ENCODE measurements at regions not wholly inside any gene's neighbourhood (a gene's known extent, or its start where the extent isn't known, plus 50 kb on each side); places are given as distances from the start of the nearest gene placed in this dataset.

GRCh38 chr1:18001725-18002124, 105.9 kb upstream of the IGSF21 start:
- Histone ChIP-seq H3K4me3 (ENCODE audit: low read length in 2 of 2) (no peak overlapping the region), H4K8ac (ENCODE audit: low read depth, low read length) (no peak overlapping the region), H2BK15ac (ENCODE audit: low read length) (no peak overlapping the region), H3K27ac (replicated peaks; ENCODE audit: low read length) (no peak overlapping the region), H3K9ac (ENCODE audit: low read depth, low read length, poor library complexity) (no peak overlapping the region), H3K23ac (ENCODE audit: low read depth, low read length, poor library complexity) (no peak overlapping the region), H4K91ac (ENCODE audit: low read depth, low read length, poor library complexity) (no peak overlapping the region), H3K36me3 (replicated peaks in 1 of 2; ENCODE audit: control insufficient read depth in 2 of 2, insufficient read depth in 2 of 2, low read length in 2 of 2) (no peaks in the 10 kb centered on the region), H3K79me1 (ENCODE audit: low read depth, low read length) (no peaks in the 10 kb centered on the region), H3K18ac (ENCODE audit: low read length) (no peak overlapping the region), H3K9me3 (replicated peaks in 1 of 2; ENCODE audit: control insufficient read depth in 2 of 2, insufficient read depth in 1 of 2, low read depth in 1 of 2, low read length in 2 of 2) (no peaks in the 10 kb centered on the region), H3K4ac (ENCODE audit: low read length) (no peak overlapping the region), H3K27me3 (ENCODE audit: control insufficient read depth in 3 of 3, insufficient read depth in 3 of 3, low read depth in 1 of 3, low read length in 3 of 3) (peaks cover 0 to 8% (median 0%) of the 10 kb centered on the region in 3 experiments), H2AFZ (ENCODE audit: low read length) (no peak overlapping the region), H2BK12ac (ENCODE audit: low read length) (no peak overlapping the region), H3K4me1 (ENCODE audit: control insufficient read depth in 2 of 2, insufficient read depth in 1 of 2, low read depth in 1 of 2, low read length in 2 of 2) (peaks cover 0 to 6% of the 10 kb centered on the region in 2 donors), H3K4me2 (ENCODE audit: insufficient read depth, low read length, poor library complexity, severe bottlenecking) (no peak overlapping the region), H2BK120ac (ENCODE audit: low read depth, low read length) (no peak overlapping the region), H3K14ac (ENCODE audit: low read length) (no peak overlapping the region), H2AK5ac (ENCODE audit: low read depth, low read length) (no peak overlapping the region), H2BK5ac (ENCODE audit: low read length) (no peak overlapping the region)
- no peak for DNase-seq (ENCODE audit: low spot score)
- no CpG with 5 or more reads among the region's 8 CpGs for WGBS, 2 donors (ENCODE audit: extremely low coverage in 2 of 2, insufficient read length in 2 of 2, insufficient replicate concordance in 1 of 2)

DNA sequence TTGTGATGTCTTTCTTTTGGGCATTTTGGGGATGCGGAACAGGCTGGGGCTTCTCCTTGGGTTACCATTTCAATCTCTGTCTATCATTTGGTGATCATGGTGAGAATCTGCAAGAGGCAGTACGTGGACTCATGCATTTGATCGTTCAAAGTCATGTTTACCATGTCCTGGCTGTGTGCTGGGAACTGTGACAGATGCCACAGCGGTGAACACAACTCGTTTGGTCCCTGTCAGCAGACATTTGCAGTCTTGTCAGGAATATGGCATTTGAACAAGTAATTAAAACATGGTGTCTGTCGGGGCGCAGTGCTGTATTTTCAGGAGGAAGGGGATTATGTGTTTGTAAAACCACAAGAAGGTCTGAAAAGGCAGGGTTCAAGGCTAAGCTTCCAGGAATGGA, 103.3 kb upstream of the IGSF21 start:
- DNase-seq (ENCODE audit: low spot score), result no peak
- no peak overlapping the region for H3K27ac ChIP-seq (replicated peaks; ENCODE audit: low read length)
- no peaks in the 10 kb centered on the region for H3K36me3 ChIP-seq (replicated peaks in 1 of 2; ENCODE audit: control insufficient read depth in 2 of 2, insufficient read depth in 2 of 2, low read length in 2 of 2)
- WGBS, 2 donors (ENCODE audit: extremely low coverage in 2 of 2, insufficient read length in 2 of 2, insufficient replicate concordance in 1 of 2), result no CpG with 5 or more reads among the region's 7 CpGs
- no peak overlapping the region for H3K9ac ChIP-seq (ENCODE audit: low read depth, low read length, poor library complexity)
- no peak overlapping the region for H2AK5ac ChIP-seq (ENCODE audit: low read depth, low read length)
- no peak overlapping the region for H4K91ac ChIP-seq (ENCODE audit: low read depth, low read length, poor library complexity)
- H3K14ac ChIP-seq (ENCODE audit: low read length), result no peak overlapping the region
- no peaks in the 10 kb centered on the region for H3K79me1 ChIP-seq (ENCODE audit: low read depth, low read length)
- H4K8ac ChIP-seq (ENCODE audit: low read depth, low read length), result no peak overlapping the region
- peaks cover 0 to 7% of the 10 kb centered on the region in 2 donors for H3K4me1 ChIP-seq (ENCODE audit: control insufficient read depth in 2 of 2, insufficient read depth in 1 of 2, low read depth in 1 of 2, low read length in 2 of 2)
- H2BK120ac ChIP-seq (ENCODE audit: low read depth, low read length), result no peak overlapping the region
- no peak overlapping the region for H3K4me2 ChIP-seq (ENCODE audit: insufficient read depth, low read length, poor library complexity, severe bottlenecking)
- no peak overlapping the region for H3K23ac ChIP-seq (ENCODE audit: low read depth, low read length, poor library complexity)
- H2BK12ac ChIP-seq (ENCODE audit: low read length), result no peak overlapping the region
- H2BK5ac ChIP-seq (ENCODE audit: low read length), result no peak overlapping the region
- H3K9me3 ChIP-seq (replicated peaks in 1 of 2; ENCODE audit: control insufficient read depth in 2 of 2, insufficient read depth in 1 of 2, low read depth in 1 of 2, low read length in 2 of 2), result no peaks in the 10 kb centered on the region
- no peak overlapping the region for H2BK15ac ChIP-seq (ENCODE audit: low read length)
- H3K4me3 ChIP-seq (ENCODE audit: low read length in 2 of 2), result no peak overlapping the region
- H2AFZ ChIP-seq (ENCODE audit: low read length), result no peak overlapping the region
- H3K4ac ChIP-seq (ENCODE audit: low read length), result no peak overlapping the region
- no peak overlapping the region for H3K18ac ChIP-seq (ENCODE audit: low read length)
- H3K27me3 ChIP-seq (ENCODE audit: control insufficient read depth in 3 of 3, insufficient read depth in 3 of 3, low read depth in 1 of 3, low read length in 3 of 3), result peaks cover 0 to 4% (median 0%) of the 10 kb centered on the region in 3 experiments

DNA sequence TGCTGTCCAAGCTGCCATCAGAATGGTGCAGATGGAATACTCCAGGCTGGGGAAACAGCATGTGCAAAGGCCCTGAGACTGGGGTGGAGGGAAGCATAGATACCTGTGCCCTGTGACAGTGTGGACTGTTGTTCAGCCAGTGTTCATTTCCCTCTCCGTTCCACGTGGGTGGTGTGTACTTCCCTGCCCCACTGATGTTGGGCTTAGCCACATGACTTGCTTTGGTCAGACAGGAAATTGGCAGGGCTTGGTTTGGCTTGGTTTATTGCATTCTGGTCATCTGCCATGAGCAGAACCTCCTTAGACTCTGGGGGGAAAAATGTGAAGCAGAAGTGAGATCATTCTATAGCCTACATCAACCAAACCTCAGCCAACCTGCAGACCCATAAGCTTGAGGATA, 102.4 kb upstream of the IGSF21 start:
- Histone ChIP-seq H3K27me3 (ENCODE audit: control insufficient read depth in 3 of 3, insufficient read depth in 3 of 3, low read depth in 1 of 3, low read length in 3 of 3) (peaks cover 0 to 4% (median 0%) of the 10 kb centered on the region in 3 experiments), H2AFZ (ENCODE audit: low read length) (no peak overlapping the region), H3K9me3 (replicated peaks in 1 of 2; ENCODE audit: control insufficient read depth in 2 of 2, insufficient read depth in 1 of 2, low read depth in 1 of 2, low read length in 2 of 2) (no peaks in the 10 kb centered on the region), H3K4me1 (ENCODE audit: control insufficient read depth in 2 of 2, insufficient read depth in 1 of 2, low read depth in 1 of 2, low read length in 2 of 2) (peaks cover 0 to 6% of the 10 kb centered on the region in 2 donors), H4K91ac (ENCODE audit: low read depth, low read length, poor library complexity) (no peak overlapping the region), H3K36me3 (replicated peaks in 1 of 2; ENCODE audit: control insufficient read depth in 2 of 2, insufficient read depth in 2 of 2, low read length in 2 of 2) (no peaks in the 10 kb centered on the region), H4K8ac (ENCODE audit: low read depth, low read length) (no peak overlapping the region), H3K4ac (ENCODE audit: low read length) (no peak overlapping the region), H2BK120ac (ENCODE audit: low read depth, low read length) (no peak overlapping the region), H3K79me1 (ENCODE audit: low read depth, low read length) (no peaks in the 10 kb centered on the region), H2BK5ac (ENCODE audit: low read length) (no peak overlapping the region), H3K14ac (ENCODE audit: low read length) (peak overlapping the region; percentile 27), H2BK15ac (ENCODE audit: low read length) (no peak overlapping the region), H2AK5ac (ENCODE audit: low read depth, low read length) (no peak overlapping the region), H3K4me2 (ENCODE audit: insufficient read depth, low read length, poor library complexity, severe bottlenecking) (no peak overlapping the region), H3K27ac (replicated peaks; ENCODE audit: low read length) (no peak overlapping the region), H3K18ac (ENCODE audit: low read length) (no peak overlapping the region), H3K23ac (ENCODE audit: low read depth, low read length, poor library complexity) (no peak overlapping the region), H3K9ac (ENCODE audit: low read depth, low read length, poor library complexity) (no peak overlapping the region), H3K4me3 (ENCODE audit: low read length in 2 of 2) (no peak overlapping the region), H2BK12ac (ENCODE audit: low read length) (no peak overlapping the region)
- no peak for DNase-seq (ENCODE audit: low spot score)
- no CpG with 5 or more reads among the region's 2 CpGs for WGBS, 2 donors (ENCODE audit: extremely low coverage in 2 of 2, insufficient read length in 2 of 2, insufficient replicate concordance in 1 of 2)

DNA sequence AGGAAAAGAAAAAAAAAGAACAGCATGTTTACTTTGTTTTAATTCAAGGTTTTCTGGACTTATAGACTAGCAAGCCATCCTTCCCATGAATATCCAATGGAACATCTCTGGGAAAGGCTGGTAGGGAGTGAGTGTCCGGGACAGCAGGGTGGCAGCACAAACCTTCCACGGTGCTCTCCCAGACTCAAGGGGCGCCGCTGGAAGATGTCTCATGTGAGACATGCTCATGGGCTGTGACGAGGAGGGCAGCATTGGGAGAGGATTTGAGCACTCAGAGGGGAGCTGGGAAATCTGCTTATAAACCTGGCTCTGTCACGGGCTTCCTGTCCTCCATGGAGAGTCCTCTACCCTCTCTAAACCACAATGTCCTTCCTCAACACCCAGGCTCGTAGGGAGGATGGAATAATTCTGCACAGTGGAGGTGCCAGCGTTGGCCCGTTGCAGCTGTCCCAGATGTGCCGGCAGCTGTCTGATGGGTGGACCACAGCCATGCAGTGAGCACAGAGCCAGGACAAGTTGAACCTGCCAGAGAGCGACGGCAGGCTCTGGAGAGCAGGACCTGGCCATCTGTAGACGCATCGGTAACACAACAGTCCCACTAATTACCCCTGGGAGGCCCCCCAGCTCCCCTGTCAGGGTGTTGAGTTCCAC, 100.1 kb upstream of the IGSF21 start:
- Histone ChIP-seq H3K36me3 (replicated peaks in 1 of 2; ENCODE audit: control insufficient read depth in 2 of 2, insufficient read depth in 2 of 2, low read length in 2 of 2) (no peaks in the 10 kb centered on the region), H3K27ac (replicated peaks; ENCODE audit: low read length) (no peak overlapping the region), H2AFZ (ENCODE audit: low read length) (no peak overlapping the region), H3K4me1 (ENCODE audit: control insufficient read depth in 2 of 2, insufficient read depth in 1 of 2, low read depth in 1 of 2, low read length in 2 of 2) (peaks cover 0 to 6% of the 10 kb centered on the region in 2 donors), H2BK5ac (ENCODE audit: low read length) (peak overlapping the region; percentile 49), H4K8ac (ENCODE audit: low read depth, low read length) (no peak overlapping the region), H3K18ac (ENCODE audit: low read length) (peak overlapping the region; percentile 48), H2BK15ac (ENCODE audit: low read length) (peak overlapping the region; percentile 52), H2BK12ac (ENCODE audit: low read length) (no peak overlapping the region), H3K79me1 (ENCODE audit: low read depth, low read length) (no peaks in the 10 kb centered on the region), H3K9ac (ENCODE audit: low read depth, low read length, poor library complexity) (no peak overlapping the region), H2AK5ac (ENCODE audit: low read depth, low read length) (no peak overlapping the region), H3K14ac (ENCODE audit: low read length) (peak overlapping the region; percentile 47), H3K4ac (ENCODE audit: low read length) (no peak overlapping the region), H4K91ac (ENCODE audit: low read depth, low read length, poor library complexity) (no peak overlapping the region), H3K23ac (ENCODE audit: low read depth, low read length, poor library complexity) (peak overlapping the region; percentile 70), H3K27me3 (ENCODE audit: control insufficient read depth in 3 of 3, insufficient read depth in 3 of 3, low read depth in 1 of 3, low read length in 3 of 3) (peaks cover 0 to 4% (median 0%) of the 10 kb centered on the region in 3 experiments), H3K4me3 (ENCODE audit: low read length in 2 of 2) (no peak overlapping the region), H3K9me3 (replicated peaks in 1 of 2; ENCODE audit: control insufficient read depth in 2 of 2, insufficient read depth in 1 of 2, low read depth in 1 of 2, low read length in 2 of 2) (no peaks in the 10 kb centered on the region), H3K4me2 (ENCODE audit: insufficient read depth, low read length, poor library complexity, severe bottlenecking) (no peak overlapping the region), H2BK120ac (ENCODE audit: low read depth, low read length) (no peak overlapping the region)
- no peak for DNase-seq (ENCODE audit: low spot score)
- no CpG with 5 or more reads among the region's 14 CpGs for WGBS, 2 donors (ENCODE audit: extremely low coverage in 2 of 2, insufficient read length in 2 of 2, insufficient replicate concordance in 1 of 2)
